HG03280 (cell line): ENCODE measurements at regions not wholly inside any gene's neighbourhood (a gene's known extent, or its start where the extent isn't known, plus 50 kb on each side); places are given as distances from the start of the nearest gene placed in this dataset.

ENCODE experiments used
- ATAC-seq: cut with Tn5 transposase; IDR thresholded peaks from one replicate; pipeline ENCODE4 v1.9.1; 2021; ENCODE audit warnings: mild to moderate bottlenecking, moderate library complexity; ENCODE audit not compliant: unreplicated experiment

DNA sequence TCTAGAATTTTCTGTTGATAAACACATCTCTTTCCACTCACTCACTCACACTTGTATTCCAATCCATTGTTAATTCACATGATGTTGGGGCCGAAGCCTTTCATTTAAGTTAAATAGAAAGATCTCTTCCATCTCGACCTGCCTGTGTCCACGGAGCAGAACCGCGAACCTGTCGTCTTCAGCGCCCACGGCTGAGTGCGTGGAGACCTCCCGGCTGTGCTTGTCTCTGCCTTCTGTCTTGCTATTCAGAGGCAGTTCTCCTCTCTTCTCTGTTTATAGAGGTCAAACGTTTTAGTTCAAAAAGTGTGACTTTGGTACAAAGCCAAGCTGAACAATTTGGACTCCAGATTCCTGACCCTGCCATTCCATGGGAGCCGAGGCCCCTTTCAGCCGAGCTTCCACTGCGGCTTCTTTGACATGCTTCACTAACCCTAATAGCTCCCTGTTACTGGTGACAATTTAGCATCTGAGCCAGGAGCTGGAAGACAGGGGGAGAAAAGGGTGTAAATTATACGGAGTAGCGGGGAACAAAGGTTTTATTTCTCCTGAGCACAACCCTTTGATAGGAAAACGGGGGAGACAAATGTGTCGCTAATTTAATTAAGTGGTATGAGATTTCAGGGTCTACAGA lies 314.4 kb upstream of the IRX4 start:
- no peak for ATAC-seq

DNA sequence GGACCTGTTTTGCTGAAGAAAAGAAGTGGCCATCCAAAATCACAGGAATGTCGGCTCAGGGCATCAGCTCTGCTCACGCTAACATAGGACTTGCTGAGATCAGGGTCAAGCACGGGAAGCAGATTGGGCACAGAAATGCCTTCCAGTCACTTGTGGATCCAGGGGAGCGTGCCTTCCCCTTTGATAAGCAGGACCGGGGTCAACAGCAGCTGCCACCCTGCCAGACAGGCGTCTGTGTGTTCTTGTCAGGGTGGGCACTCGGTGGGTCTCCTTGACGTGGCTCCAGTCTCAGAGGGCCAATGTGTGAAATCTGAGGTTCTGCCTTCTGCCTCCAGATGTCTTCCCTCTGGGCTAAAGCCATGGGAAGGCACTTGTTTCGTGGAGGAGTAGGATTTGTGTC lies 313.7 kb upstream of the IRX4 start:
- no peak for ATAC-seq

GRCh38 chr5:2194949-2195348 lies 312.2 kb upstream of the IRX4 start:
- ATAC-seq = no peak

DNA sequence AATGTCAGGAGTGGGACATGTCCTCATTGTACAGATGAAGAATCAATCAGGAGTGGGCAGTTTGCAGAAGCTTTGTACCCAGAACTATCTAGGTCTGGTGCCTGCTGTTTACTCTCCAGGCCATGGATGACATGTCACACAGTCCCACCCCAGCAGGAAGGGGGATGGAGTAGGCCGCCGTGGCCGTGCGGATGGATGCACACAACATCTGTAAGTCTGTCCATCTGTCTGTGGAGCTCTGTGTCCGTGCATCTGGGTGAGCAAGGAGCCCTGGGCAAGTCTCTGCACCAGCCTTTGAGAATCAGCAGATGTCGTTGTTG lies 311.5 kb upstream of the IRX4 start:
- no peak for ATAC-seq

DNA sequence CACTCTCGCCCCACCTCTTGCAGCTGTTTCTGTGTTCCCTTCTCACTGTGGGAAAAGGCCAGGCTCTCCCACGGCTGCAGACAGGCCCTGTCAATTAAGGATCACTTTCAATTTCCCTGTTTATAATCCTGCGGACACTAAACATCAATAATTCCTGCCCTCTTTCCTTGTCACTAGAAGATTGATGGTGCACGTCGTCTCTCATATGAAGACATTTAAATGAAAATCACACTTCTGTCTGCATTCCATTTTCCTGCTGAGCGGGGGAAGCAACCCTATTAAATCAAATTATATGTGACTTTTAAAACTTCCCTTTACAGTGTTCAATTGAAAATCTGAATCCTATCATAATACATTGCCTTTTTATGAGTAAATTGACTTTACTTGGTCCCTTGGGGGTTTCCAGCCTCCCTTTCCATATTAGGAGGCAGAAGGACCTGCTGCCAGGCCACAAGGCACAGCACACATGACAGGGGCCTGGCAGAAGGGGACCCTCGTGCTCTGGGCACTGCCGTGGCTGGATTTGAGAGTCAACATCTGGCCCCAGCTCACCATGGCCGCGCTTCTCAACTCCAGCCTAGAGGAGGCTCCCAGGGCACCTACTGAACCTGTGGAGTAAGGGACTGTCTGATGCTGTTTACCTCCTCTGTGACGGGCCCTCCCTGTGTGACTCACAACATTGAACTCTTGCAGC lies 311.0 kb upstream of the IRX4 start:
- no peak for ATAC-seq

GRCh38 chr5:2193142-2193541 lies 310.4 kb upstream of the IRX4 start:
- ATAC-seq = no peak

DNA sequence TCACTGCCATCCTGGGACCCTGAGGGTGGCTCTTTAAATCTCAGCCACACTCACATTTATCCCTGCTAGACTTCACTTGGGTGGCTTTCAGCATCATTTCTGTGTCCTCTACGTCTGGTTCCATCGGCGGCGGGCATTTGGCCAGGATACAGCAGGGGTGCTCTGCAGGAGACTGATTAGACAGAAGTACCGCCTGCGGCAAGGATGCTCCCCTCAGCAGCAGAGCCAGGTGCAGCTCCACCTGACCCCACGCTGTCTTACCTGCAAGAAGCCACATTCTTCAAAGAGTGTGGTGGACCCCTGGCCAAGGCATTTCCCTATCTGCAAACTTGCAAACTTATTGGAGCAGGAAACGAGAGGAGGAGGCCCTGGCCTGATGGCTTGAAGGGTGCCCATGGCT lies 309.8 kb upstream of the IRX4 start:
- ATAC-seq = no peak

DNA sequence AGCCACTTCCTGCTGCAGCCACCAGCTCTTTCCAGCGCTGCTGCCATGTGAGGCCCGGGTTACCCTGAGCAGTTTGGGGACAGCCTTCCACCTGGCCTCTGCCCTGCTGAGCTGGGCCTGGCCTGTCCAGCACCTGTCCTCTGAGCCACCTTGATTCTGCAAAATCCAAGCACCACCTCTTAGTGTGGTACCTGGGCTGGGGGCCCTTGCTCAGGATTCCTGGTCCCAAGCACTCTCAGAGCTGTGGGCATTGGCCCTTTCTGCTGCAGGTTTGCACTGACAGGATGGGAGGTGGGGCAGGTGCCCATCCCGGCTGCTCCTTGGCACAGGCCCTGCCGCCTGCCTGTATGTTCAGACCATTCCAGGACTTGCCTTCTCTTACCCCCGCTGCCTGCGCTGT lies 309.2 kb upstream of the IRX4 start:
- no peak for ATAC-seq

GRCh38 chr5:2190549-2190948 lies 307.8 kb upstream of the IRX4 start:
- no peak for ATAC-seq

- no peak for ATAC-seq
Measured at GRCh38 chr5:2188661-2189060, 305.9 kb upstream of the IRX4 start.

GRCh38 chr5:2188137-2188536 lies 305.4 kb upstream of the IRX4 start:
- ATAC-seq = no peak

GRCh38 chr5:2187687-2188086 lies 305.0 kb upstream of the IRX4 start:
- no peak for ATAC-seq

GRCh38 chr5:2187156-2187555 lies 304.4 kb upstream of the IRX4 start:
- no peak for ATAC-seq

GRCh38 chr5:2186472-2187015 lies 303.8 kb upstream of the IRX4 start:
- no peak for ATAC-seq

- no peak for ATAC-seq
Measured at GRCh38 chr5:2185646-2186471, 303.1 kb upstream of the IRX4 start.

- no peak for ATAC-seq
Measured at GRCh38 chr5:2184563-2185540, 302.1 kb upstream of the IRX4 start.

- ATAC-seq = no peak
Measured at GRCh38 chr5:2184026-2184366, 301.3 kb upstream of the IRX4 start.

DNA sequence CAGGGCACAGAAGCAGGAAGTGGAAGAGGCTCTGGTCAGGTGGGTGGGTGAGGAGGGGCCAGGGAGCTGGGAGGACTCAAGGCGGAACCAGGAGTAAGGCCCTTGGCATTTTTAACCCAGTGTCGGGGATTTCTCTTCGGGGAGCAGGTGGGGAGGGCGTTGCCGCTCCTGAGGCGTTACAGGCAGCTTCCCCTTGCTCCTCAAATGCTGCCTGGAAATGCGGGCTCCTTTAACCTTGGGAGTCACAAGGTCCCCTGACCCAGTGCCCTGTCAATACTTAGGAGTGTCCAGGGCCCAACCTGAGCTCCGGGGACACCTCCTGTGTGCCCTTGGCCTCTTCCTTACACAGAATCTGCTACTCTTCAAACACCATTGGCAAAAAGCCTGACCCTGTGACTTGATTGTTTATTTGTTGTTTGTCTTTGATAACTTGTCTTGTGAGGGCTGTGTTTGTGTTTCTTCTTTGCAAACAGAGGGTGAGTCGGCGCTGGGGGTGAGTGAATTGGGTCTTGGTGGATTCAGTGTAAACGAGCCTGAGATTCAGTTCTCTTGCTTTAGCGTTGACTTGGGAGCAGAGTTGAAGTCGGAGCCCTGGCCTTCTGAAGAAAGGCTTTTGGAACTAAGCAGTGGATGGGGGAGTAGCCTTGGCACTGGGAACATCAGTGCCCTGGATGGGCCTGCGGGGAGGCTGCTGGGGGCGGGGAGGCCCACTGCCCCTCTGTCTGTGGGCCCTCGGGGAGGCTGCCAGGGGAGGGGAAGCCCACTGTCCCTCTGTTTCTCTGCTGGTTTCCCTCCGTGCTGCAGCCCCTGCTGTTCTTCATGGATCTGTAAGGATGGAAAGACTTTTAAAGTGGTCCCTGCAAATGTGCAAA lies 300.7 kb upstream of the IRX4 start:
- ATAC-seq = no peak

DNA sequence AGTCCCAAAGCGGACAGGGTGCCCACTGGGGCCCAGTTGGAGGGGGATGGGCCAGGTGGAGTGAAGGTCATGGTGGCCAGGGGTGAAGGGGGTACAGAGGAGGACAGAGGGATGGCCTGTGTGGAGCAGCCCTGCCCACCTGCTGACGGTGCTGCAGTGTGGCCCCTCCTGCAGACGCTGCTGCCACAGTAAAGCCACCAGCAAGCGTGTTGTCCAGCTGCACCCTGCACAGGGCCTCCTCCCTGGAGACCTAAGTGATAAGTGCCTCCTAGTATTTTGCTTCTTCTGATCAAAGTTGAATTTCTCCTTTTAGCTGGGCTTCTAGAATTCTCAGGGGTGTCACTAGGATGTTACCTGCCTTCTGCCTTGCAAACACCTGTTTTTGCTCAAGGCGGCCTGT lies 299.3 kb upstream of the IRX4 start:
- no peak for ATAC-seq

DNA sequence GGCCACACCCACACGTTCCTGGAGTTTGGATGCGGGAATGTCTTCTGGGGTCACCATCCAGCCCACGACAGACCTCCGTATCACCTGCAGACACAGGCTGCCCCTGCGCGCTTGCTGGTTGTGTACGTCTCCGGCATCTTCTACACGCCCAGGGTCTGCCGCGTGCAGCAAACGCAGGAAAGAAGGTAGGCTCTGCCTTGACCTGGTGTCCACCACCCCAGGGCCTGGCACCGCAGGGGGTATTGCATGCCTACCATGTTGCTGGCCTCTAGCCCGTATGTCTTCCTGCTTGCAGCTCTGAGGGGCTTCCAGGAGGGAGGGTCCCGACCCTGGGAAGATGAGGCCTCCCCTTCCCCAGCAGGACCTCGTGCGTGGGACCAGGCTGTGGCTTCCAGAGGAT lies 298.8 kb upstream of the IRX4 start:
- no peak for ATAC-seq
